ENCODE measurements at regions not wholly inside any gene's neighbourhood (a gene's known extent, or its start where the extent isn't known, plus 50 kb on each side); places are given as distances from the start of the nearest gene placed in this dataset.

- no peaks in the 10 kb centered on the region for H3K9me3 ChIP-seq
- TF ChIP-seq CTCF (IDR thresholded peaks at IDR 0.05), result no peak
- no peaks in the 10 kb centered on the region for H3K4me1 ChIP-seq
- H3K9ac ChIP-seq (ENCODE audit: low read depth in 2 of 2, low read length in 2 of 2), result no peak overlapping the region
- H3K27me3 ChIP-seq, result no peaks in the 10 kb centered on the region
- intact Hi-C loops (cut with DNase I), result no loop called here
- H3K27ac ChIP-seq, result no peak overlapping the region
- no peaks in the 10 kb centered on the region for H3K36me3 ChIP-seq
- no peak for DNase-seq
- H3K4me3 ChIP-seq, result no peak overlapping the region
These were observed 195.3 kb upstream of the HTR2A start for GRCh38 chr13:47092202-47092601.

GRCh38 chr13:47087841-47088240 lies 191.0 kb upstream of the HTR2A start:
- H3K4me3 ChIP-seq, result no peak overlapping the region
- no peak overlapping the region for H3K9ac ChIP-seq (ENCODE audit: low read depth in 2 of 2, low read length in 2 of 2)
- no peaks in the 10 kb centered on the region for H3K27me3 ChIP-seq
- H3K9me3 ChIP-seq, result no peaks in the 10 kb centered on the region
- intact Hi-C loops (cut with DNase I), result no loop called here
- no peaks in the 10 kb centered on the region for H3K4me1 ChIP-seq
- no peaks in the 10 kb centered on the region for H3K36me3 ChIP-seq
- no peak for DNase-seq
- TF ChIP-seq CTCF (IDR thresholded peaks at IDR 0.05), result no peak
- H3K27ac ChIP-seq, result no peak overlapping the region

- TF ChIP-seq CTCF (IDR thresholded peaks at IDR 0.05), result no peak
- no peaks in the 10 kb centered on the region for H3K36me3 ChIP-seq
- H3K4me1 ChIP-seq, result no peaks in the 10 kb centered on the region
- no peak overlapping the region for H3K9ac ChIP-seq (ENCODE audit: low read depth in 2 of 2, low read length in 2 of 2)
- no peaks in the 10 kb centered on the region for H3K9me3 ChIP-seq
- no peaks in the 10 kb centered on the region for H3K27me3 ChIP-seq
- intact Hi-C loops (cut with DNase I), result no loop called here
- H3K4me3 ChIP-seq, result no peak overlapping the region
- H3K27ac ChIP-seq, result no peak overlapping the region
- DNase-seq, result no peak
These were observed 190.4 kb upstream of the HTR2A start for GRCh38 chr13:47087241-47087640.

- no peak for DNase-seq
- Histone ChIP-seq H3K36me3 (no peaks in the 10 kb centered on the region), H3K27ac (no peak overlapping the region), H3K9ac (ENCODE audit: low read depth in 2 of 2, low read length in 2 of 2) (no peak overlapping the region), H3K27me3 (no peaks in the 10 kb centered on the region), H3K4me3 (no peak overlapping the region), H3K4me1 (no peaks in the 10 kb centered on the region), H3K9me3 (no peaks in the 10 kb centered on the region)
- TF ChIP-seq CTCF (IDR thresholded peaks at IDR 0.05), result no peak
- intact Hi-C loops (cut with DNase I), result no loop called here
These were observed 188.5 kb upstream of the HTR2A start for GRCh38 chr13:47085346-47085745.

- Histone ChIP-seq H3K4me1 (no peaks in the 10 kb centered on the region), H3K4me3 (no peak overlapping the region), H3K9me3 (no peaks in the 10 kb centered on the region), H3K27me3 (no peaks in the 10 kb centered on the region), H3K27ac (no peak overlapping the region), H3K36me3 (no peaks in the 10 kb centered on the region), H3K9ac (ENCODE audit: low read depth in 2 of 2, low read length in 2 of 2) (no peak overlapping the region)
- no peak for TF ChIP-seq CTCF (IDR thresholded peaks at IDR 0.05)
- no peak for DNase-seq
- intact Hi-C loops (cut with DNase I), result no loop called here
These were observed 185.0 kb upstream of the HTR2A start for GRCh38 chr13:47081850-47082249.

- Histone ChIP-seq H3K9ac (ENCODE audit: low read depth in 2 of 2, low read length in 2 of 2) (no peak overlapping the region), H3K27ac (no peak overlapping the region), H3K36me3 (no peaks in the 10 kb centered on the region), H3K4me1 (no peaks in the 10 kb centered on the region), H3K27me3 (no peaks in the 10 kb centered on the region), H3K9me3 (no peaks in the 10 kb centered on the region), H3K4me3 (no peak overlapping the region)
- no peak for TF ChIP-seq CTCF (IDR thresholded peaks at IDR 0.05)
- intact Hi-C loops (cut with DNase I), result no loop called here
- DNase-seq, result no peak
These were observed 184.4 kb upstream of the HTR2A start for GRCh38 chr13:47081246-47081645.

Measured in colonic mucosa (tissue), 4 donors.